NT2/D1 (cell line): ENCODE measurements at regions not wholly inside any gene's neighbourhood (a gene's known extent, or its start where the extent isn't known, plus 50 kb on each side); places are given as distances from the start of the nearest gene placed in this dataset.

Experiments used
- SUZ12 ChIP-seq: IDR thresholded peaks from 2 replicates; pipeline ENCODE4 v1.6.1; 2011; ENCODE audit not compliant: insufficient read length, insufficient read depth; ENCODE audit errors: extremely low read depth
- YY1 ChIP-seq: IDR thresholded peaks from 2 replicates; pipeline ENCODE4 v1.6.1; 2011; ENCODE audit not compliant: insufficient read length, insufficient read depth
- ZNF274 ChIP-seq: IDR thresholded peaks from 2 replicates; pipeline ENCODE4 v1.6.1; 2011; ENCODE audit warnings: mild to moderate bottlenecking, low read depth, low read length

DNA sequence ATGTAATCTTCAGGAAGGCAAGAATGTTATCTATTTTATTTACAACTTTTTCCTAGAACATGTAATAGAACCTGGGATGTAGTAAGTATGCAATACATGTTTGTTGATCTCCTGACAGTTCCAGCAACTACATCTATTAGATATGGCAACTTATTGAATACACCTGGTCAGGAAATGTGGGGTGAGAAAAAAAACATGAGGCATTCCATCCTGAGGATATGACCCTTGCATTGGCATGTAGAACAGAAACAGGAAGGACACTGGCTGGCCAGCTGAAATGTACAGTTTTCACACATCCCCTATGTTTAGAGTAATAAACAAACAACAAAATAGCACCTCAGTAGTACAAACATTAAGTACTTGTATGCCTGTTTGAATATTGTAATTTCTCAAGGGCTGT lies 272.6 kb upstream of the NT5C1B start:
- no peak for TF ChIP-seq ZNF274
- no peak for TF ChIP-seq YY1
- no peak for TF ChIP-seq SUZ12
